ENCODE measurements at regions not wholly inside any gene's neighbourhood (a gene's known extent, or its start where the extent isn't known, plus 50 kb on each side); places are given as distances from the start of the nearest gene placed in this dataset.

- Histone ChIP-seq H3K36me3 (ENCODE audit: insufficient read depth, low read length) (no peaks in the 10 kb centered on the region), H3K9ac (ENCODE audit: low read length) (no peak overlapping the region), H3K79me2 (replicated peaks; ENCODE audit: insufficient read depth, low read length) (no peaks in the 10 kb centered on the region), H2AFZ (ENCODE audit: low read depth, low read length) (no peak overlapping the region), H4K20me1 (ENCODE audit: insufficient read depth) (no peaks in the 10 kb centered on the region), H3F3A (ENCODE audit: insufficient read depth, low read length, poor library complexity, severe bottlenecking) (no peaks in the 10 kb centered on the region), H3K27me3 (ENCODE audit: insufficient read depth, low read depth, low read length) (no peaks in the 10 kb centered on the region), H3K4me3 (ENCODE audit: low read length) (no peak overlapping the region), H3K9me2 (ENCODE audit: insufficient read depth, low read length) (no peaks in the 10 kb centered on the region), H3K4me2 (ENCODE audit: low read length) (no peak overlapping the region), H3K9me3 (ENCODE audit: low read length) (no peaks in the 10 kb centered on the region), H3K27ac (ENCODE audit: low read length) (no peak overlapping the region)
- TF ChIP-seq CTCF (IDR thresholded peaks at IDR 0.05; ENCODE audit: poor library complexity, severe bottlenecking) (no peak), SMC3 (conservative IDR thresholded peaks at IDR 0.05; ENCODE audit: poor library complexity) (no peak), EZH2 (IDR thresholded peaks at IDR 0.05; ENCODE audit: borderline replicate concordance, insufficient read depth, low read length, poor library complexity, severe bottlenecking) (no peak), EP300 (conservative IDR thresholded peaks at IDR 0.05; ENCODE audit: poor library complexity, severe bottlenecking) (no peak)
These were observed 127.4 kb downstream of the VAPA start for GRCh38 chr18:10041180-10041579.

GRCh38 chr18:10042492-10042891 lies 128.7 kb downstream of the VAPA start:
- no peaks in the 10 kb centered on the region for H4K20me1 ChIP-seq (ENCODE audit: insufficient read depth)
- H3K4me3 ChIP-seq (ENCODE audit: low read length) = no peak overlapping the region
- no peak overlapping the region for H3K4me2 ChIP-seq (ENCODE audit: low read length)
- no peaks in the 10 kb centered on the region for H3K9me2 ChIP-seq (ENCODE audit: insufficient read depth, low read length)
- H2AFZ ChIP-seq (ENCODE audit: low read depth, low read length) = no peak overlapping the region
- no peaks in the 10 kb centered on the region for H3K27me3 ChIP-seq (ENCODE audit: insufficient read depth, low read depth, low read length)
- no peak overlapping the region for H3K27ac ChIP-seq (ENCODE audit: low read length)
- H3K9me3 ChIP-seq (ENCODE audit: low read length) = no peaks in the 10 kb centered on the region
- TF ChIP-seq EZH2 (IDR thresholded peaks at IDR 0.05; ENCODE audit: borderline replicate concordance, insufficient read depth, low read length, poor library complexity, severe bottlenecking) = no peak
- TF ChIP-seq MXI1 (conservative IDR thresholded peaks at IDR 0.05; ENCODE audit: poor library complexity, severe bottlenecking) = no peak
- no peak for TF ChIP-seq RAD21 (conservative IDR thresholded peaks at IDR 0.05)
- no peak for TF ChIP-seq SMC3 (conservative IDR thresholded peaks at IDR 0.05; ENCODE audit: poor library complexity)
- no peak for TF ChIP-seq EP300 (conservative IDR thresholded peaks at IDR 0.05; ENCODE audit: poor library complexity, severe bottlenecking)
- no peak for TF ChIP-seq POLR2AphosphoS5 (IDR thresholded peaks at IDR 0.05)
- TF ChIP-seq CTCF (IDR thresholded peaks at IDR 0.05; ENCODE audit: poor library complexity, severe bottlenecking) = no peak
- no peak for TF ChIP-seq REST (IDR thresholded peaks at IDR 0.05; ENCODE audit: borderline replicate concordance)
- TF ChIP-seq TAF1 (IDR thresholded peaks at IDR 0.05; ENCODE audit: low read depth) = no peak
- H3F3A ChIP-seq (ENCODE audit: insufficient read depth, low read length, poor library complexity, severe bottlenecking) = no peaks in the 10 kb centered on the region
- no peak overlapping the region for H3K9ac ChIP-seq (ENCODE audit: low read length)
- no peaks in the 10 kb centered on the region for H3K79me2 ChIP-seq (replicated peaks; ENCODE audit: insufficient read depth, low read length)
- no peaks in the 10 kb centered on the region for H3K36me3 ChIP-seq (ENCODE audit: insufficient read depth, low read length)
